GM19438 (cell line): ENCODE measurements at regions not wholly inside any gene's neighbourhood (a gene's known extent, or its start where the extent isn't known, plus 50 kb on each side); places are given as distances from the start of the nearest gene placed in this dataset.
A peak's percentile ranks its signal among the peaks of the same experiment; 100 is the strongest.
"Not testable (repeated sequence)": the region's sequence is repeated elsewhere in the genome, so short reads cannot be mapped to it uniquely, and the experiment has no call there.

Experiments
- ATAC-seq: cut with Tn5 transposase; IDR thresholded peaks from one replicate; pipeline ENCODE4 v1.9.1; 2021; ENCODE audit warnings: low read depth; ENCODE audit not compliant: unreplicated experiment

DNA sequence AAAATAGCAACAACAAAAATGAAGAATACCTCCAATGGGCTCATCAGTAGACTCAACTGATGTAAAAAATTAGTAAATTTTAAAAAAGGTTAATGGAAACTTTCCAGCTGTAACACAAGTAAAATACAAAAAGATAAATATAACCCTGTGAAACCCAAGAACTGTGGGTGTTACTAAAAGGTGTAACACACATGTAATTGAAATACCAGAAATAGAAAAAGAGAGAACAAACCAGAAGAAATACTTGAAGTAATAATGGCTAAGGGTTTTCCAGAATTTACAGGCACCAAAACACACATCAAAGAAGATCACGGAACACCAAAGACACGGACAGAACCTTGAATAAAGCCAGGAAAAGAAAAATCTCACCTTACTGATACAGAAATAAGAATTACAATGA, 590.6 kb upstream of the RAB6C start:
- no peak for ATAC-seq

DNA sequence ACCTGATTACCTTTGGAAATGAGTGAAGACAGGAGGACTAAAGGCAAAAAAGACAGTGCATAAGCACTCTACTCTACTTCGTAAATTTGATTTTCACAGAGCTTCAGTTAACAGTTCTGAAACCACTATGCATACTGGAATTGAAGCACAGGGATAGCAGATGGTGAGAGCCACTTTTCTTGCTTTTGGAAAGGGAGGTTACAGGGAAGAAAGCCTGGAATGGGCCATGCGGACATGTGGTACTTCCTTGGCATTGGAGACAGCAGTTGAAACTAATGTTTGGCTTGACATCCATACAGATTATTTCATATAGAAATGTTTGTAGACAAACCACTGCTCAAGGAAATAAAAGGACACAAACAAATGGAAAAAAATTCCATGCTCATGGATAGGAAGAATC, 585.6 kb upstream of the RAB6C start:
- ATAC-seq: no peak

DNA sequence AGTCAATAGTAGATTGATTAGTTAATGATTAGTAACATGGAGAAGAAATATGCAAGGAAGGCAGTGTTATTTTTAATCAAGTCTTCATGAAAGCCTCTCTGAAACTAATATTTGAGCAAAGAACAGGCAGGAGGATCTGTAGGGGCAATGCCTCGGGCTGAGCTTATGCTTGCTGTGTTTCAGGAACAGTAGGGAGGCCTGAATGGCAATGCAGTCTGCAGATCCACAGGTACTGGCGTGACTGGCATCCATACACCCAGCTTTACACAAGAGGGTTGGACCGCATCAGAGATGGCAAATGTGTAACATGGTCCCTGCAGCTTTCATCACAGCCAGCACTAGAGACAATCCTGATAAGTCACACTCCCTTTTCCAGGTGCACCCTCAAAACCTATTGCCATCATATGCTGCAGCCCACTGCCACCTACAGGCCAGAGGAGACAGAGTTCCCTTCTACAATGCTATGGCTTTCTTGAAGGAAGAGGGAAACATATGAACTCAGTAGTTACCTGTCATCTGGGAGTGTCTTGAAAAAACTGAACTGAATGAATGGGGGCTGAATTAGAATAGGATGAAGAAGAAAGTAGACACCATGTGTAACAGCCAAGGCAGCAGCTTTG, 582.4 kb upstream of the RAB6C start:
- ATAC-seq: peak; percentile 73

DNA sequence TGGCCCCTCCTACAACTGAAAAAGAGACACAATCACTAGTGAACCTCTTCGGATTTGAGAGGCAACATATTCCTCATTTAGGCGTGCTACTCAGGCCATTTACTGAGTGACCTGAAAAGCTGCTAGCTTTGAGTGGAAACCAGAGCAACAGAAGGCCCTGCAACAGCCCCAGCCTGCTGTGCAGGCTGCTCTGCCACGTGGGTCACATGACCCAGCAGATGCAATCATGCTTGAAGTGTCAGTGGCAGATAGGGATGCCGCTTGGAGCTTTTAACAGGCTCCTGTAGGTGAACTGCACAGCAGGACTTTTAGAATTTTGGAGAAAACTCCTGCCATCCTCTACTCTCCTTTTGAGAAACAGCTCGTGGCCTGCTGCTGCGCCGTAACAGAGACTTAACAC, 578.6 kb upstream of the RAB6C start:
- no peak for ATAC-seq

DNA sequence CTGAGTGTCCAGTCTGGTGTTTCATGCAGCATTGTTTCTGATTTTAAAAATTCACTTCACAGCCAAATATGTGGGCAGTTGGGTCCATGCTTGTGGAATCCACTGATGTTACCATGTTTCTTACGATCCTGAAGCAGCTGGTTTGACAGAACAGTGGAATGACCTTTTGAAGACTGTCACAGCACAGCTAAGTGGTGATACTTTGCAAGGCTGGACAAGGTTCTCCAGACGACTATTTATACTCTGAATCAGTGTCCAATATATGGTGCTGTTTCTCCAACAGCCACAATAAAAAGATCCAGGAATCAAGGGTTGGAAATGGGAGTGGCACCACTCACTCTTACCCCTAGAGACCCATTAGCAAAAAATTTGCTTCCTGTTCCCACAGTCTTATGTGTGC, 577.4 kb upstream of the RAB6C start:
- ATAC-seq: no peak

DNA sequence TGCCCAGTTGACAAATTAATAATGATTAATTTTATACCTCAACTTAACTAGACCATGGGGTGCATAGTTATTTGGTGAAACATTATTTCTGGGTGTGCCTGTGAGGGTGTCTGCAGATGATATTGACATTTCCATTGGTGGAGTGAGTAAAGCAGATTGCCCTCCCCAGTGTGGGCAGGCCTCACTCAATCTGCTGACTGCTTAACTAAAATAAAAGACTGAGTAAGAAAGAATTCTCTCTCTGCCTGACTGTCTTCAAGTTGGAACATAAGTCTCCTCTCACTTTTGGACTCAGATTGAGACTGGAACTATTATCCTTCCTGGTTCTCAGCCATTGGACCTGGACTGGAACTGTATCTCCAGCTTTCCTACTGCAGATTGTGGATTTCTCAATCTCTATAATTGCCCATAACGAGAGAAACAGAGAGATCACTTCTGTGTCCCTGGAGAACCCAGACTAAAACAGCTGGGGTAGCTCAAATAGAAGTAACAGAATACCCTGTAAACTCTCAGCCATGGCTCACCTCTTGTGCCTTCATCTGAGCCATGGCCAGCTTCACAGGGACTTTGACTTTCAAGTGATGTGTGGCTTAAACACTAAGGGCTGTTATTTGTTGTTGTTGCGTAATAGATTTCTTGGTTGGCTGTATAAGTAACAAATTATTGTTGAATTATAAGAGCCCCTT, 575.3 kb upstream of the RAB6C start:
- ATAC-seq: no peak

DNA sequence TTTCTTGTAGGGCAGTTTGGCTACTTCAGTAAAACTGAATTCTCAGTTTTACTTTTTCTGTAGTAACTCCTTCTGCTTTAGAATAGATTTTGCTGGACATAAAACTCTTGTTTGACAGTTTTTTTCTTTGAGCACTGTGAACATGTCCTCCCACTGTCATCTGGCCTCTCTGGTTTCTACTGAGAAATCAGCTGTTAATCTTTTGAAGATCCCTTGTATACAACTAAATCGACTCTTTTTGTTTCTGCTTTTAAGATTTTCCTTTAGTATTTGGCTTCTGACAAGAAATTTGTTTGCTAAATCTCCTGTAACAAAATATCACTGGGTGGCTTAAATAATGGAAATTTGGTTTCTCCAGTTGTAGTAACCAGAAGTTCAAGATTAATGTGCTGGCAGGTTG, 570.9 kb upstream of the RAB6C start:
- ATAC-seq: no peak

DNA sequence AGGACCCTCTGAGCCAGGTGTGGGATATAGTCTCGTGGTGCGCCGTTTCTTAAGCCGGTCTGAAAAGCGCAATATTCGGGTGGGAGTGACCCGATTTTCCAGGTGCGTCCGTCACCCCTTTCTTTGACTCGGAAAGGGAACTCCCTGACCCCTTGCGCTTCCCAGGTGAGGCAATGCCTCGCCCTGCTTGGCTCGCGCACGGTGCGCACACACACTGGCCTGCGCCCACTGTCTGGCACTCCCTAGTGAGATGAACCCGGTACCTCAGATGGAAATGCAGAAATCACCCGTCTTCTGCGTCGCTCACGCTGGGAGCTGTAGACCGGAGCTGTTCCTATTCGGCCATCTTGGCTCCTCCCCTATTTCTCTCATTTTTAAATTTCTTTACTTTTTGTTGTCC, 562.4 kb upstream of the RAB6C start:
- not testable (repeated sequence) for ATAC-seq

DNA sequence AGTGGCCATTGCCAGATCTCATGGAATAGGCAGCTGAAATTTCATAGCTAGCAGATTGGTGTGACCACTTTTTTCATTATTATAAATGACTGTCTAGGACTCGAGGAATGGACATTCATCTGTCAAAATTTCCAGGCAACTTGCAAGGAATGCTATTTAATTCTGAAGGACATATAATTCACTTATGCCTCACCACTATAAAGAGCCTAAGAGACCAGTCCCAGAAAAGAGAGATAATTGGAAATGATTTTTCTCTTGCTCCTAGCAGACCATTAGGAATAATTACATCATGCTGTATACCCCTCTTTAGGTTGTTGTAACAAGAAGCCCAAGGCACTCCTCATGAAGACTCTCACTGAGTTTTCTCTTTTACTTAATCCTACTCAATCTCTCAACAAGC, 557.4 kb upstream of the RAB6C start:
- no peak for ATAC-seq

DNA sequence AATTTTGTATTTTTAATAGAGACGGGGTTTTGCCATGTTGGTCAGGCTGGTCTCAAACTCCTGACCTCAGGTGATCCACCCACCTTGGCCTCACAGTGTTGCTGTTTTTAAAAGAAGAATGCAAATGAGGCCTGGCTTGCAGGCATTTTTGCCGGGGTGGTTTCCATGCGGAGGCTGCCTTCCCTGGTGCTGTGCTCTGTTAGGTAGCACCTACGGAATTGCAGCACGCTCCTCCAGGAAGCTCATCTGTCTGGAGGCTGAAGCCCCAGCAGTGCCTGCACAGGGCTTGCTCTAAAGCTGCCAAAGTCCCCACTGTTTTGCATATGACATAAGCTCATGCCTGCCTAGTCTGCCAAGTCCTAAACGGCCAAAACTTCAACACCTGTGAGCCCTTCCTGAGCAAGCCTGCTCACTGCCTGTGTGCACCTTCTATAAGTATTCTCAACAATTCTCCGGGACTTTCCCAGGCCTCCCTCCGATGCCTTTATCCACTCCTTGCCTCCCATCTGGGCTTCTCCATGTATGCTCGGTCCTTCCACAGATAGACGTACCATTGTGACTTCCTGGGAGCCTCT, 551.3 kb upstream of the RAB6C start:
- no peak for ATAC-seq

DNA sequence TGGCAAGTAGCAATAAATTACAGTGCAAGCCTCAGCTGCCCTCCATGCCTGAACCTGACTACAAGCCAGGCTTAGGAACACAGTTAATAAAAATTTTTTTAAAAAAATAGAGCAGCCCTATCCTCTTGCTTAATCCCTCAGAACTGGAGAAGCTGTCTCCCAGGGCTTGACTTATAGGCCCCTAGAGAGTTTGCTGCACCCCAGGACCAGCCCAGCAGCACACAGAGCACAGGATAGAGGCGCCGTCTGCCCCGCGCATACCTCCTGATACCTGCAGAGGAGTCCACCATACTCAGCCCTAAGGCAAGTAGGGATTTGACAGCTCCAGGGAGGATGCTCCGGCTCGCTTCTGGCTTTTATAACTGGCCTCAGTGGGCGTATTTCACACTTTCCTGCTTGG, 548.6 kb upstream of the RAB6C start:
- no peak for ATAC-seq

DNA sequence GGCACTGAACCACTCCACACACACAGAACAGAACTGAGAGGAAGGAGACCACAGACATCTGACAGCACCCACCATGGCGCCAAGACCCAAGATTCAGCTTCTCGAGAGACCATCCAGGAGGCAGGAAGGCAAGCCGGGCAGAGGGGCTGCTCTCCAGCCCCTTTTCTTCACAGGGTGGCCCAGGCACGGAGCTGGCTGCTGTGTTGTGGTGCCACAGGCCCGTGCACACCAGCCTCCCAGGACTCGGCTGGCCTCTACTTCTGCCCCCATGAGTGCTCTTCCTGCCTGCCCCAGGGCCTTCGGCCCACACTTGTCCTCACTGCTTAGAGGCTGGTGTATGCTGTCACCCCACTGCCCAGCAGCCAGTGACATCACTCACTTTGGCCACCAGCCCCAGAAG, 547.6 kb upstream of the RAB6C start:
- no peak for ATAC-seq

DNA sequence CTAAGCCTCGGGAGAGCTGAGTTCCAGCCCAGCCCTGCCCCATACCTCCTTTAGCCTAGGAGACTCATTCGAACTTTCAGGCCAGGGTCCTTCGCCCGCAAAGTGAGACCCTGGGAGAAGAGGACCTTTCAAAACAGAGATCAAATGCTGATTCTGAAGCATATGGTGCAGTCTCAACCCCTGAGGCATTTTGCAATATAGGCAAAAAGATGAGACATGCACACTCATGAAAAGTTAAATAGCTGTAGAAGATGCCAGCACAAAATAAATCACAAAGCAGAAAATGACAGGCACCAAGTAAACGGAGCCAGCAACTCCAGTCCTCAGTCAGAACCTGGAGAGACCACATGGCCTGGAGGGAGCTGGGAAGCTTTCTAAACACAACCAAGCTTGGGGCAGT, 542.7 kb upstream of the RAB6C start:
- ATAC-seq: no peak

DNA sequence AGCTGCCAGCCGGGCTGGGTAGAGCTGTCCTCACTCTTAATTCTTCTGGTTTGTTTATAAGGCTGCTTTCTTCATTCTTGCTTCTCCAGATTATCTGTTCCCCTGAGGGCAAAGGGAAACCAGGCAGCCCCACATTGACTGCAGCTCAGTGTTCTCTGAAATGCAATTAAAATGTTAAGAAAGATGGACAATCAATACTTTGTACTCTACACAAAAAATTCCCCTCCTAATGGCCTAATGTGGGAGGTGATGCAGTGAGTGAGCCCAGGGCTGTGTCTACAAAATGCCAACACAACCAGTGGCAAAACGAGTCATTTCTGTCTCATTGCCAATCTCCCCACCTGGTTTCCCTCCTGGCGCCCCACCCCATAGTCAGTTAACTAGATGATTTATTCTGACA, 541.7 kb upstream of the RAB6C start:
- no peak for ATAC-seq

DNA sequence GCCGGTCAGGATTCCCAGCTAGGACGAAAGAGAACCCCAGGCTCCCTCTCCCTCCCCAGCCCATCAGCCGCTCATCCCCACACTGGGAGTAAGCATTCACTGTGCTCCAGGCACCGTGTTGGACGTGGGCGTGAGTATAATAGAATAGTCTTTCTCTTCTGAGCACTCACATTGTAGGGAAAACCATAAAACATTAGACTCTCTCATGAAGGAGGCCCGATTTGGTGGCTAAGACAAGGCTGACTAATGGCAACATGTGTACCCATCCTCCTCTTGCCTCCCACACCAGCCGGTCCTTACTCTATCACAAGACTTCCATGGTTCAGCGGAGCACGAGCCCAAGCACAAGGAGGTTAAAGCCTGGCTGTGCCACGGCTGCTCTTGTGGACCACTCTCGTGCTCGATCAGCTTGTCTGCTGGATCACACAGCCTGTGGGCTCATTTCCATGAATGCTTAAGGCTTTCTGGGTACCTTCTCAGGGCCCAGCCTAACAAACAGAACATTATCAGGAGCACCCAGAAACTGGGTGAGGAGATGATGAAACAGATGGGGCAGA, 540.9 kb upstream of the RAB6C start:
- ATAC-seq: no peak

DNA sequence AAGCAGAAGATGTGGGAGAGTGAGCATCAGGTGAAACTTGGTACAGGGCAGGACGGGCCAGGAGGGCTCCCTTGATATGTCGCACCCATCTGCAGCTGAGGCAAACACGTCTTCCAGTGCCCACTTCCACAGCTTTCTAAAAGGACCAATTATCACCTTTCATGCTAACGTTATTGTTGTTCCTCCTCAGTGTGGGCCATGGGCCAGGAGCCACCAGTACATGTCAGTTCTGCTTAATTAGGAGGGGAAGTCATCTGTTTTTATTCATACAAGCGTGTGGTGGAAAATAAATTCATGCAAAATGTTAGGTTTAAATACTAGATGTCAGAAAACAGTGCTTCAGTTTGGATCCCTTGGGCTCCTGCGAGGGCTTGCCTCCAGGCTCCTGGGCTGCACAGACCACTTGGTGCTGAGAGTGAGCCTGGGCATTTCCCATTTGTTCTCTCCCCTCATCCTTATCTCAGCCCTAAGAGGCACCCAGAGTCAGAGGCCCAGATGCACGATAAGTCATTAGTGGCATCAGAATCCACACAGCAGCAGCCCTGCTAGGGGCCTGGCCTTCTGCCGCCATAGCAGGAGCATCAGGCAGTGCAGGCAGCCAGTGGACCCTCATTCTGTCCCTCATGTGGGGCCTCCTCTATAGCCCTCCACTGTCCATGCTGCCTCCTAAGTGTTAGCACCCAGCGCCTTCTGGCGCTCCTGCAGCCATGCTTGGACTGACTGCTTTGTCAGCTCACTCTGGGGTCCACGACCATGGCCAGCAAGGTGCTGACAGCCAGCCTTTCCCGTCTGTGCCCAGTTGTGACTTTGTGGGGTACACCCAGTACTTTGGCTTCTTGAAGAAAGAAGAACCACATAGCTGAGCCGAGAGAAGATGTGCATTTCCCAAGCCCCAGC, 539.8 kb upstream of the RAB6C start:
- no peak for ATAC-seq

DNA sequence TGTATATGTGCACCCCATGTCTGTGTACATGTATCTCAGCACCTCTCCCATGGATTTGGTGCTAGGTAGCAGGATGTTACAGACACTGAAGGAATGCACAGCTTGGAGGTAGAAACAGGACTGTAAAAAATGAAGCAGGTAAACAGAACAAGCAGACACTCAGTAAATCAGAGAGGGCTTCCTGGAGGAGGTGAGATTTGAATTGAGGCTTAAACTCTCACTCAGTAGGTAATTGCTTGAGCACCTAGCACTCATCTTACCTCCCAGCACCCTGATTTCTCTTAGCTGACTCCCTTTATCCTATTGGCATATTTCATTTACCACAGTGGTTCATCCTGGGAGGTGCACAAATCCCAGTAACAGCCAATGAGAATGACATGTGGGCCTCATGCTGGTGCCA, 537.9 kb upstream of the RAB6C start:
- no peak for ATAC-seq

DNA sequence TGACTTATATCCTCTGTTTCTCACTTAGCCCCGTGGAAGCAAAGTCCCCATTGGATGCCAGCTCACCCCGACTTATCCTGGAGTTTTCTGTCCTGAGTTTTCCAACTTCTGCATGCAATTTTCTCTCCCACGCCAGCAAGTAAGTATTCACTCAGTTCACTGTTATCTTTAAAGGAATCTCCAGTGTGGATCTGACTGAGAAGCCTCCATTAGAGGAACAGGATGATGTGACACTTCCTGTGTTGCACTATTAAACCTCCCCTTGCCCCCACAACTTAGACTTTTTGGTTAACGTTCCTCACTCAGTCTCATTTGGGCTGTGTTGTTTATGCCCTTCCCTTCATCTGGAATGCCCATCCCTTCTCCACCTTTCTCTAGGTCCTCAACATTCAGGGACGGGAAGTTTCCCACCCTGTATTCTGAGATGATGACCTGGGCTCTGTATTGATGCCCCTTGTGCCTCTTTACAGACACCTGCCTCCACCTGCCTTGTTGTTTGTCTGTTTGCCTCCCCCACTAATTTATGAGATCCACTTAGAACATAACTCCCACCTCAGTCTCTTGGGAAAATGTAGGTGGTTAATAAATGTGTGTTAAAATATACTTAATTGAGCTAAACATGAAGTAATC, 536.1 kb upstream of the RAB6C start:
- no peak for ATAC-seq

DNA sequence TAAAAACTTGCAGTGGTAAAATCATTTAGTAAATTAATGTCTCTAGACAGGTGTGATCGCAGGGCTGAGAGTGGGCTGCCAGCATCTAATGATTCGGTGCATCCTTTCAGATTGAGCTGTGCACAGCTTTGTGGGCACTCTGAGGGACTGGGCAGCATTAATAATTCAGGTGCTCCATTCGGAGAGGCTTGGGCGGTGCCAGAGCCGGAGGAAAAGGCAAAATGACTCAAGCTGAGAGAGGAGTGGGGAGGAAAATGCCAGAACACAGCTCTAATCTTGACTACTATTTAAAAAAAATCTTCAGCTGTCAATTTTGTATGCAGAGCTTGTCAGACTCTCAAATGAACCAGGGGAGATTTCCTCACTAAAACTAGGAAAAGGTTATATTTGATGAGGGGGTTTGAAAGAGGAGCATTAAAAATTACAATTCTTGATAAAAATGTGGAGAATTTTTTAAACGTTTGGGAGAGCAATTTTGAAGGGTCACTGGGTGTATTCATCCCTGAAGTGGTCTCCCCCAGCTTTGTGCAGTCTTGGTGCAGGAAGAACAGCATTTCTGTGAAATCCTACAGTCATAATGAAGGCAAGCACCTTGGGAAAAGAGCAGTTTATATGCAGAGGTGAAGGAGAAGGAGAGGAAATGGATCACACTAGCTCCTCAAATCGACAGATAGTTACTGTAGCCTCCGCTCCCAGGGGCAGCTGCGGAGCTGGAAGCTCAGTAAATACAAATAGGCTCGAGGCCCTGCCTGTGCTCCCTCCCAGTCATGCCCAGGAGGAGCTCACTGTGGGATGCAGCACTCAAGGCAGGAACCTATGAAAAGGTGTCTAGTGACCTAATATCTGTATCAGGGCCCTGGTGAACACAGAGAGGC, 535.4 kb upstream of the RAB6C start:
- no peak for ATAC-seq

DNA sequence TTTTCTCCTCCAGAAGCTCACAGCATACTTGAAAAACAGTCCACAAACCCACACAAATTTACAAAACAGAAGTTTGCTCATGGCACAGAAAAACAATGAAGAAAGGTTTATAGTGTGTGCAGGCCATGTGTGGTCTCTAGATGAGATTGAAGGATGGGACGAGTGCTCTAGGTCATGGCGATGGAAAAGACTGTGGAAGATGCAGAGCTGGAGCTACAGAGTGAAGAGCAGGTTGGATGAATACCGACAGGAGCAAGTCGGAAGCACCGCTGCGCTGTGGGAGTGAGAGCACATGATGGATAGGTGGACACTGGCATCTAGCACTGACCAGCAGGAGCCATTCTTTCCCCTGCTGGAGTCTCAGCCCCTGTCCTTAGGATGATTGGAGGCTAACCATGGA, 534.7 kb upstream of the RAB6C start:
- no peak for ATAC-seq
